Activated CD8-positive, alpha-beta T cell treated with anti-CD3 and anti-CD28 coated beads for 36 hours (primary cell): ENCODE measurements at regions not wholly inside any gene's neighbourhood (a gene's known extent, or its start where the extent isn't known, plus 50 kb on each side); places are given as distances from the start of the nearest gene placed in this dataset.

Source experiments
- ATAC-seq: fragments of 200-7000 bp; cut with Tn5 transposase; one replicate; pipeline ENCODE4 v1.10.0; 2021; ENCODE audit warnings: mild to moderate bottlenecking, moderate library complexity
- CTCF ChIA-PET: fragments of 350-600 bp; sonication (Branson Sonifier 250); formaldehyde crosslinking; loops from one replicate; lab custom pipeline; 2021; ENCODE audit warnings: antibody characterized with exemption; lab: Charles Lee
- POLR2A ChIA-PET: fragments of 350-600 bp; sonication (Branson Sonifier 250); formaldehyde crosslinking; loops from one replicate; lab custom pipeline; 2021; ENCODE audit warnings: antibody characterized with exemption; lab: Charles Lee
- DNase-seq: peaks from one replicate; pipeline ENCODE4 v3.0.0-alpha.2; 2020
- H3K27ac Mint-ChIP-seq: one replicate; pipeline ENCODE4 v1.8.0; 2021; ENCODE audit warnings: mild to moderate bottlenecking, mixed read lengths
- H3K27me3 Mint-ChIP-seq: one replicate; pipeline ENCODE4 v1.8.0; 2021; ENCODE audit warnings: mixed read lengths
- H3K36me3 Mint-ChIP-seq: one replicate; pipeline ENCODE4 v1.8.0; 2021; ENCODE audit warnings: low read depth, mixed read lengths
- H3K4me1 Mint-ChIP-seq: one replicate; pipeline ENCODE4 v1.8.0; 2021; ENCODE audit warnings: low read depth, mixed read lengths
- H3K4me3 Mint-ChIP-seq: one replicate; pipeline ENCODE4 v1.8.0; 2021; ENCODE audit warnings: mild to moderate bottlenecking, moderate library complexity, mixed read lengths
- H3K9me3 Mint-ChIP-seq: one replicate; pipeline ENCODE4 v1.8.0; 2021; ENCODE audit warnings: mixed read lengths
- CTCF ChIP-seq: fragments of 200-600 bp; IDR thresholded peaks from one replicate; pipeline ENCODE4 v1.8.0; 2022; ENCODE audit warnings: antibody characterized with exemption, mild to moderate bottlenecking
- intact Hi-C: fragments of 100-400 bp; cut with micrococcal nuclease; formaldehyde crosslinking; loops from one replicate; pipeline ENCODE4 v1.10.0; 2022

- ATAC-seq = no peak
Measured at GRCh38 chr3:34635352-34635850, 837.0 kb downstream of the PDCD6IP start.

GRCh38 chr3:34646911-34647460, 848.6 kb downstream of the PDCD6IP start:
- ATAC-seq (no peak), DNase-seq (no peak)
- no peaks in the 10 kb centered on the region for H3K27me3 Mint-ChIP-seq
- no peaks in the 10 kb centered on the region for H3K4me1 Mint-ChIP-seq
- H3K4me3 Mint-ChIP-seq = no peak overlapping the region
- intact Hi-C loops = no loop called here
- CTCF ChIA-PET = no interaction called here
- no peaks in the 10 kb centered on the region for H3K36me3 Mint-ChIP-seq
- TF ChIP-seq CTCF = no peak
- no peaks in the 10 kb centered on the region for H3K9me3 Mint-ChIP-seq
- POLR2A ChIA-PET = no interaction called here
- H3K27ac Mint-ChIP-seq = no peak overlapping the region

More at GRCh38 chr3:34635352-34635850, 837.0 kb downstream of the PDCD6IP start:
- intact Hi-C loops = no loop called here
- no peak for TF ChIP-seq CTCF
- Mint-ChIP-seq H3K27ac (no peak overlapping the region), H3K9me3 (no peaks in the 10 kb centered on the region), H3K27me3 (no peaks in the 10 kb centered on the region), H3K4me3 (no peak overlapping the region), H3K4me1 (no peaks in the 10 kb centered on the region), H3K36me3 (no peaks in the 10 kb centered on the region)
- no peak for DNase-seq
- POLR2A ChIA-PET = no interaction called here
- CTCF ChIA-PET = no interaction called here

- ChIA-PET CTCF (no interaction called here), POLR2A (no interaction called here)
- H3K9me3 Mint-ChIP-seq = no peaks in the 10 kb centered on the region
- H3K27ac Mint-ChIP-seq = no peak overlapping the region
- no peak overlapping the region for H3K4me3 Mint-ChIP-seq
- intact Hi-C loops = no loop called here
- H3K27me3 Mint-ChIP-seq = no peaks in the 10 kb centered on the region
- ATAC-seq (no peak), DNase-seq (no peak)
- no peak for TF ChIP-seq CTCF
- H3K36me3 Mint-ChIP-seq = no peaks in the 10 kb centered on the region
- H3K4me1 Mint-ChIP-seq = no peaks in the 10 kb centered on the region
Measured at GRCh38 chr3:34650131-34650530, 851.7 kb downstream of the PDCD6IP start.

GRCh38 chr3:34668915-34669314, 870.5 kb downstream of the PDCD6IP start:
- intact Hi-C loops = no loop called here
- ChIA-PET POLR2A (no interaction called here), CTCF (no interaction called here)
- H3K9me3 Mint-ChIP-seq = no peaks in the 10 kb centered on the region
- no peak for DNase-seq
- no peaks in the 10 kb centered on the region for H3K27me3 Mint-ChIP-seq
- H3K27ac Mint-ChIP-seq = no peak overlapping the region
- H3K36me3 Mint-ChIP-seq = no peaks in the 10 kb centered on the region
- ATAC-seq = no peak
- no peak for TF ChIP-seq CTCF
- H3K4me3 Mint-ChIP-seq = no peak overlapping the region
- no peaks in the 10 kb centered on the region for H3K4me1 Mint-ChIP-seq

GRCh38 chr3:34669490-34669889, 871.1 kb downstream of the PDCD6IP start:
- no peaks in the 10 kb centered on the region for H3K4me1 Mint-ChIP-seq
- ChIA-PET POLR2A (no interaction called here), CTCF (no interaction called here)
- H3K36me3 Mint-ChIP-seq = no peaks in the 10 kb centered on the region
- H3K27ac Mint-ChIP-seq = no peak overlapping the region
- DNase-seq (no peak), ATAC-seq (no peak)
- no peaks in the 10 kb centered on the region for H3K9me3 Mint-ChIP-seq
- no peak overlapping the region for H3K4me3 Mint-ChIP-seq
- TF ChIP-seq CTCF = no peak
- intact Hi-C loops = no loop called here
- H3K27me3 Mint-ChIP-seq = no peaks in the 10 kb centered on the region
